ENCODE measurements at regions not wholly inside any gene's neighbourhood (a gene's known extent, or its start where the extent isn't known, plus 50 kb on each side); places are given as distances from the start of the nearest gene placed in this dataset.

- H3K27me3 ChIP-seq (ENCODE audit: low read depth) = no peaks in the 10 kb centered on the region
- H3K9me3 ChIP-seq = no peaks in the 10 kb centered on the region
- in situ Hi-C loops (cut with MboI; ENCODE audit: low sequenced_read_pairs) = no loop called here
- H3K36me3 ChIP-seq (replicated peaks) = no peaks in the 10 kb centered on the region
- DNase-seq (ENCODE audit: low spot score in 2 of 2) = no peak
- no peaks in the 10 kb centered on the region for H3K4me1 ChIP-seq
- H3K4me3 ChIP-seq = no peak overlapping the region
Observed at GRCh38 chr1:87219626-87220025, 109.1 kb upstream of the LMO4 start.

GRCh38 chr1:87220993-87221392, 107.7 kb upstream of the LMO4 start:
- H3K4me1 ChIP-seq = no peaks in the 10 kb centered on the region
- DNase-seq (ENCODE audit: low spot score in 2 of 2) = no peak
- in situ Hi-C loops (cut with MboI; ENCODE audit: low sequenced_read_pairs) = no loop called here
- H3K4me3 ChIP-seq = no peak overlapping the region
- no peaks in the 10 kb centered on the region for H3K27me3 ChIP-seq (ENCODE audit: low read depth)
- no peaks in the 10 kb centered on the region; the same call in 1 of the 2 replicates for H3K9me3 ChIP-seq
- no peaks in the 10 kb centered on the region for H3K36me3 ChIP-seq (replicated peaks)

GRCh38 chr1:87224201-87224600, 104.5 kb upstream of the LMO4 start:
- H3K4me3 ChIP-seq = no peak overlapping the region
- no peaks in the 10 kb centered on the region for H3K27me3 ChIP-seq (ENCODE audit: low read depth)
- DNase-seq (ENCODE audit: low spot score in 2 of 2) = no peak
- H3K36me3 ChIP-seq (replicated peaks) = no peaks in the 10 kb centered on the region
- no peaks in the 10 kb centered on the region for H3K4me1 ChIP-seq
- H3K9me3 ChIP-seq = no peaks in the 10 kb centered on the region; the same call in 1 of the 2 replicates
- in situ Hi-C loops (cut with MboI; ENCODE audit: low sequenced_read_pairs) = no loop called here

DNA sequence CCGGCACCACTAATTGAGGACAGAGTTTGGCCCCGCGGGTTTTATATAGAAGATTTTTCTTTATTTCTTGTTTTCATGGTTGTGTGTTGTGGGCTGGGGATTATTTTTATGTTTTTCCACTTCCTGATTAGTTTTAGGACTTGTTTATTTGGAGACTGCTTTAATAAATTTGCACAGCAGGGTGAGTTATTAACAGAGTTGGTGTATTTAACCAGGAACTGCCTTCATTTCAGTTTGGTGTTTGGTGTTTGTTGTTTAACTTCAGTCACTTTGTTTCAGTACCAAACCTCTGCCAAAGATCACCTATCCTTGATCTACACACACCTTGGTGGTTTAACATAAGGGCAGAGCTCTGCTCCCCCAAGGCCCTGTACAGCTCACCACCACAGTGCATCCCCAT, 103.5 kb upstream of the LMO4 start:
- no peak for DNase-seq (ENCODE audit: low spot score in 2 of 2)
- no peaks in the 10 kb centered on the region; the same call in 1 of the 2 replicates for H3K9me3 ChIP-seq
- H3K36me3 ChIP-seq (replicated peaks) = no peaks in the 10 kb centered on the region
- H3K27me3 ChIP-seq (ENCODE audit: low read depth) = no peaks in the 10 kb centered on the region
- H3K4me1 ChIP-seq = no peaks in the 10 kb centered on the region
- in situ Hi-C loops (cut with MboI; ENCODE audit: low sequenced_read_pairs) = no loop called here
- H3K4me3 ChIP-seq = no peak overlapping the region

- Histone ChIP-seq H3K9me3 (no peaks in the 10 kb centered on the region; the same call in 1 of the 2 replicates), H3K27me3 (ENCODE audit: low read depth) (no peaks in the 10 kb centered on the region), H3K4me1 (no peaks in the 10 kb centered on the region), H3K36me3 (replicated peaks) (no peaks in the 10 kb centered on the region), H3K4me3 (no peak overlapping the region)
- DNase-seq (ENCODE audit: low spot score in 2 of 2) = peak in 1 of 2 experiments; percentile 28
- in situ Hi-C loops (cut with MboI; ENCODE audit: low sequenced_read_pairs) = no loop called here
Observed at GRCh38 chr1:87226341-87226760, 102.3 kb upstream of the LMO4 start.

DNA sequence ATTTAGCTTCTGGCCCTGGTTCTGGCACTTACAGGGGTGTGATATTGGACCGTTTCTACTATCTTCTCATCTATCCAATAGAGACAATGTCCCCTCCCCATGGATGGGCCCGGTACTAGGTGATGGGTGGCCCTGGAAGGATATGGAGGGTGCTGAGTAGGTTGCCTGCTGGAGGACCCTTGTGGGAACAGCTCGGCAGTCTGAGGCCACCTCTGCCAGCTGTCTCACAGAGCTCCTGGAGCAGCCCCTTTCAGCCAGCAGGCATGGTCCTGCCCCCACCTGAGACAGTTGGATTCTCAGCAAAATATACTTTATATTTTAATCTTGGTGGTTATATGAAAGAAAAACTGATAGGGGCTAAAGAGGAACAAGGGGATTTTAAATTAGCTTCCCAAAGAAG, 101.0 kb upstream of the LMO4 start:
- H3K27me3 ChIP-seq (ENCODE audit: low read depth) = no peaks in the 10 kb centered on the region
- in situ Hi-C loops (cut with MboI; ENCODE audit: low sequenced_read_pairs) = no loop called here

DNA sequence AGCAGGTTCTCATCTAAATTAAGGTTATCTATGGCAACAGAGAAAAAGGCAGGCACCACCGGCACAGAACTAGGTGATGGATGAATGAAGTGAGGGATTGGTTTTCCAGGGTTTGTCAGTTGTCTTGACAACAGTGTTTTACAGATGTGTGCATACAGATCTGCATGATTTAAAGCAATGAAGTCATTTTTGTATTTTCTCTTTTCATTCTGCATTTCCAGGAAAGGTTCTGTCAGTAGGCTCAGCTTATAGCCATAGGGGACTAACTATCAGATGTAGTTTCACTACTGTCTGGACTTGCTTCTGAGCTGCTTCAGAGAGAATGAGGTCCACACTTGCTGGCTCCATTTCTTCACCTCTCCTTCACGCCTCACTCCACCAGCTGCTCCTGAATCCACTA, 98.2 kb upstream of the LMO4 start:
- no peak overlapping the region for H3K4me3 ChIP-seq
- H3K36me3 ChIP-seq (replicated peaks) = no peaks in the 10 kb centered on the region
- in situ Hi-C loops (cut with MboI; ENCODE audit: low sequenced_read_pairs) = no loop called here
- H3K27me3 ChIP-seq (ENCODE audit: low read depth) = no peaks in the 10 kb centered on the region
- no peak for DNase-seq (ENCODE audit: low spot score in 2 of 2)
- no peaks in the 10 kb centered on the region; the same call in 1 of the 2 replicates for H3K9me3 ChIP-seq
- no peaks in the 10 kb centered on the region for H3K4me1 ChIP-seq

More for the DNA sequence above, 101.0 kb upstream of the LMO4 start:
- no peak overlapping the region for H3K4me3 ChIP-seq
- no peak for DNase-seq (ENCODE audit: low spot score in 2 of 2)
- H3K9me3 ChIP-seq = no peaks in the 10 kb centered on the region; the same call in 1 of the 2 replicates
- H3K36me3 ChIP-seq (replicated peaks) = no peaks in the 10 kb centered on the region
- H3K4me1 ChIP-seq = no peaks in the 10 kb centered on the region

DNA sequence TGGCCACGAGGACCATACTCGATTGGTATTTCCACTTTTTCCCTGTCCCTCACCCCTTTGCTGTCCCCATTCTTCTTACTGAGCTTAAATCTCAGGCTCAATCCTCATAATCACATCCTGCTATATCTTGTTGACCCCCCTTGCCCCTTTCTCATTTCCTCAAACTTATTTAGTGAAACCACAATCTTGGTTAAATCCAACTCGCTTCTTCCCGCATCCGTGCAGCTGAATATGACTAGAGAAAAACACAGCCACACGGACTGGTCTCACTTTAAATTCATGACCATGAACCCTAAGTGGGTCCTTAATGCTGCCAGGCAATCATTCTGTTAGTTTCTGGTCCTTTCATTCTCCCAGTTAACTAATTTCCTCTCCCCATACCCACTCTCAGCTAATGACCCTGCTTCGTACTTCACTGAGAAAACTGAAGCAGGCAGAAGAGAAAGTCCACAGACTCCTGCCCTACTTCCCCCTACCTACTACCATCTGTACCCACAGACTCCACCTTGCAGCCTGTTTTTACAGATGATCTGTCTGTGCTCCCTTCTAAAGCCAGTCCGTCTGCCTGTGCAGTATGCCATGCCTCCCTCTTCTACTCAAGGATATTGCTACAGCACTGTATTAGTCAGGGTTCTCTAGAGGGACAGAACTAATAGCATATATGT, 96.8 kb upstream of the LMO4 start:
- Histone ChIP-seq H3K27me3 (ENCODE audit: low read depth) (no peaks in the 10 kb centered on the region), H3K4me1 (no peaks in the 10 kb centered on the region), H3K4me3 (no peak overlapping the region), H3K36me3 (replicated peaks) (no peaks in the 10 kb centered on the region), H3K9me3 (no peaks in the 10 kb centered on the region)
- DNase-seq (ENCODE audit: low spot score in 2 of 2) = no peak
- in situ Hi-C loops (cut with MboI; ENCODE audit: low sequenced_read_pairs) = no loop called here

- no peaks in the 10 kb centered on the region for H3K36me3 ChIP-seq (replicated peaks)
- DNase-seq (ENCODE audit: low spot score in 2 of 2) = no peak
- H3K4me1 ChIP-seq = no peaks in the 10 kb centered on the region
- H3K4me3 ChIP-seq = no peak overlapping the region
- no peaks in the 10 kb centered on the region for H3K27me3 ChIP-seq (ENCODE audit: low read depth)
- H3K9me3 ChIP-seq = no peaks in the 10 kb centered on the region
- in situ Hi-C loops (cut with MboI; ENCODE audit: low sequenced_read_pairs) = no loop called here
Observed at GRCh38 chr1:87236585-87236984, 92.1 kb upstream of the LMO4 start.

DNA sequence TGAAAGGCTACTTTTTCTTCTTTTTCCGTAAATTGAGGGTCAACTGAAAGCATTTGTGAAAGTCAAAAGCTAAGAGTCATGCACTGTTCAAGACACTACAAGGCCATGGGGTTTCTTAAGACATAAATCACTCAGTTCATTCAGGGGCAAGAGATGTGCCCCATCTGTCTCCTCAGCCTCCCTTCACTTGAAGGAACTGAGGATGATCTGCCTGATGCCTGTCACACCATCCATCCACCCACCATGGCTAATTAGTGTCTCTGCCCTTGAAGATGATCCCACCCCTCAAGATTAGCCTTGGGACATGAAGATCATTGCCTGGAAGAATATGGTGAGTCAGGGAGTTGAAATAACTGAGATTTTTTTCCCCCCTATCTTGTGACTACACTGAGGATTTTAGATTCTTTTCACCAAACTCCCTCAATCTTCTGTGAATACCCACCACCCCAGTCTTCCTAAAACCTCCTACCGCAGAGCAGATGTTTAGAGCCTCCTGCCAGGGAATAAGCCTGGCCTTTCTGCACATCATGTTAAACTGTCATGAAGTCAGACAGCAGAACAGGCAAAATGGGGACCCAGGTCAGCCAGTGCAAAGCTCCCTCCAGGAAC, 88.6 kb upstream of the LMO4 start:
- Histone ChIP-seq H3K27me3 (ENCODE audit: low read depth) (no peaks in the 10 kb centered on the region), H3K4me1 (no peaks in the 10 kb centered on the region), H3K4me3 (no peak overlapping the region), H3K36me3 (replicated peaks) (no peaks in the 10 kb centered on the region), H3K9me3 (no peaks in the 10 kb centered on the region)
- in situ Hi-C loops (cut with MboI; ENCODE audit: low sequenced_read_pairs) = no loop called here
- no peak for DNase-seq (ENCODE audit: low spot score in 2 of 2)

DNA sequence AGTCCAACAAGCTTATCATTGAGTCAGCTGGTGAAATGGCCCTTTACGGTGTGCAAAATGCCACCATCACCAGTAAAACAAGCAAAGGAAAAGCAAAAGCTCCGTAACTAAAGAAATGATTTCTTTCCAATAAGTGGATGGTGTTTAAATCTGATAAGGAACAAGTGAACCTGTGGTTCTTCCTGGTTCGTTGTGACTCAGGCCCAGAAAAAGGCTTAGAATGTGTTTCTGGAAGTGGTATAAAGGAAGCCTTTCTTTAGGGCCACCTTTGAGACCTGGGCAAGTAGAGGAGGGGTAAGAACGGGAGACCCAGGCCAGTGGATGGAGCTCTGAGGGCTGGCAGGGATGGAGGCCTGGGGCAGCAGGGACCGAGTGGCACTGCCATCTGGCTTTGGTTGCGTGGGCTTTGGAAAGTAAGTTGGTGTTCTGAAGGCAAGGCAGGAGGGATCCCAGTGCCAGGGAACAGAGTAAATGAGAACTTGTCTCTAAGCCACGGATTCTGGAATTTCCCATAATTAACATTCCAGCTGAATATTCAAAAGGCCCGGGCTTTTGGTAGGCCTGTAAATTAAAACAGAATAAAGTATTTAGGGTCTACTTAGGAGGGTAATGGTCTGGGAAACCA, 87.9 kb upstream of the LMO4 start:
- DNase-seq (ENCODE audit: low spot score in 2 of 2) = no peak
- H3K36me3 ChIP-seq (replicated peaks) = no peaks in the 10 kb centered on the region
- no peaks in the 10 kb centered on the region for H3K9me3 ChIP-seq
- H3K27me3 ChIP-seq (ENCODE audit: low read depth) = no peaks in the 10 kb centered on the region
- H3K4me1 ChIP-seq = no peaks in the 10 kb centered on the region
- H3K4me3 ChIP-seq = no peak overlapping the region
- in situ Hi-C loops (cut with MboI; ENCODE audit: low sequenced_read_pairs) = no loop called here

DNA sequence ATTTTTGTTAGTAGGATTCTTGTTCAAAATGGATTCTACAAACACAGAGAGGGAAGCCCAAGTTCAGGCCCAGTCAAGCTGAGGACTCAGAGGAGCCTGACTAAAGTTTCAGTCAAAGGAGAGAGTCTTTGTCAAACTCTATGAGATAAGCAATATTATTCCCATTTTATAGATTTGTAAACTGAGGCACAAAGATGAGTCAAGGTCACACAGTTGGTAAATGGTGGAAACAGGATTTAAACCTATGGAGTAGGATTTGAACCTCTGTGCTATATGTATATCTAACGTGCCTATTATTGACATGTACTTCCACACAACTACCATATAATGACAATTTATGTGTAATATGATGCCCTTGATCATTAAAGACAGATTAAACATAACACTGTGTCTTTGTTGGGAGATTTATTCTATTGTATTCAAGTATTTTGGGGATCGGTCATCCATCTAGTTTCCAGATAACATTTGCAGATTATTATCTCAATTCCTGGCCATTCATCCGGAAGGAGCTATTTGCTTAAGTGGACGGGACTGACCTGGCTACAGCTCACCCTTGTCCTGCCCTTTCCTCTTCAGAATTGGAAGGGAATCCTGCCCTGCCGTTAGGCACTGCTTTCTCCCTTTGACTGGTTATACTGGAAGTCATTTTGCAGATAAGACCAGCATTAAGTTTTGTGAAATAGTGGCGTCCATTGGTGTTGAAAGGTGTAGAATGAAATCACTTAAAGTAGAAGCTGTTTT, 86.1 kb upstream of the LMO4 start:
- H3K4me3 ChIP-seq = no peak overlapping the region
- DNase-seq (ENCODE audit: low spot score in 2 of 2) = no peak
- in situ Hi-C loops (cut with MboI; ENCODE audit: low sequenced_read_pairs) = no loop called here
- no peaks in the 10 kb centered on the region for H3K4me1 ChIP-seq
- H3K36me3 ChIP-seq (replicated peaks) = no peaks in the 10 kb centered on the region
- H3K27me3 ChIP-seq (ENCODE audit: low read depth) = no peaks in the 10 kb centered on the region
- H3K9me3 ChIP-seq = no peaks in the 10 kb centered on the region

GRCh38 chr1:87243573-87243972, 85.1 kb upstream of the LMO4 start:
- DNase-seq (ENCODE audit: low spot score in 2 of 2) = no peak
- H3K36me3 ChIP-seq (replicated peaks) = no peaks in the 10 kb centered on the region
- no peaks in the 10 kb centered on the region for H3K4me1 ChIP-seq
- in situ Hi-C loops (cut with MboI; ENCODE audit: low sequenced_read_pairs) = no loop called here
- no peaks in the 10 kb centered on the region for H3K9me3 ChIP-seq
- H3K27me3 ChIP-seq (ENCODE audit: low read depth) = no peaks in the 10 kb centered on the region
- H3K4me3 ChIP-seq = no peak overlapping the region

- no peaks in the 10 kb centered on the region for H3K36me3 ChIP-seq (replicated peaks)
- DNase-seq (ENCODE audit: low spot score in 2 of 2) = no peak
- H3K4me1 ChIP-seq = no peaks in the 10 kb centered on the region
- H3K4me3 ChIP-seq = no peak overlapping the region
- no peaks in the 10 kb centered on the region for H3K27me3 ChIP-seq (ENCODE audit: low read depth)
- no peaks in the 10 kb centered on the region for H3K9me3 ChIP-seq
- in situ Hi-C loops (cut with MboI; ENCODE audit: low sequenced_read_pairs) = no loop called here
Observed at GRCh38 chr1:87246436-87246835, 82.2 kb upstream of the LMO4 start.
